Psoas muscle (tissue), 7 donors: ENCODE measurements at regions not wholly inside any gene's neighbourhood (a gene's known extent, or its start where the extent isn't known, plus 50 kb on each side); places are given as distances from the start of the nearest gene placed in this dataset.
"Not testable (repeated sequence)": the region's sequence is repeated elsewhere in the genome, so short reads cannot be mapped to it uniquely, and the experiment has no call there.

Source experiments
- ATAC-seq, 4 donors: fragments of 200-7000 bp; cut with Tn5 transposase; one replicate each; pipeline ENCODE4 v1.9.1; 2020; ENCODE audit warnings: moderate library complexity in 3 of 4, mild to moderate bottlenecking in 2 of 4
- DNase-seq, 2 donors: peaks; one replicate each; pipeline ENCODE4 v3.0.0-alpha.2; 2020
- H3K27ac ChIP-seq: fragments of 200-600 bp; one replicate; pipeline ENCODE4 v1.8.0; 2022
- H3K27me3 ChIP-seq, 3 donors: fragments of 200-600 bp in 1 of 3; one replicate each; pipeline versions ENCODE4 v1.6.1 to v1.8.0; 2013 to 2022; ENCODE audit warnings: low read length in 2 of 3, mild to moderate bottlenecking in 2 of 3, moderate library complexity in 1 of 3; ENCODE audit not compliant: insufficient read depth in 3 of 3
- H3K36me3 ChIP-seq, 2 donors: fragments of 200-600 bp in 1 of 2; one replicate each; pipeline versions ENCODE4 v1.6.1 to v1.8.0; 2013 to 2022; ENCODE audit warnings: low read depth in 1 of 2, mild to moderate bottlenecking in 1 of 2, moderate library complexity in 1 of 2; ENCODE audit not compliant: insufficient read depth in 1 of 2
- H3K4me1 ChIP-seq: fragments of 200-600 bp; one replicate; pipeline ENCODE4 v1.8.0; 2022
- H3K4me3 ChIP-seq: fragments of 200-600 bp; one replicate; pipeline ENCODE4 v1.8.0; 2022; ENCODE audit warnings: mild to moderate bottlenecking
- H3K9me3 ChIP-seq: fragments of 200-600 bp; one replicate; pipeline ENCODE4 v1.8.0; 2022
- CTCF ChIP-seq: fragments of 200-600 bp; IDR thresholded peaks from one replicate; pipeline ENCODE4 v1.8.0; 2022; ENCODE audit warnings: antibody characterized with exemption
- WGBS, 3 donors: extraction: QIAGEN DNeasy Blood & Tissue Kit; methylation state at CpG; one replicate each; pipeline versions ENCODE4 v1.1.6 to v1.1.7; 2013; 5-methylcytosine and 5-hydroxymethylcytosine counted together
- intact Hi-C, 2 donors: fragments of 100-400 bp; cut with DNase I; formaldehyde crosslinking; loops; one replicate each; pipeline versions ENCODE4 v1.11.0 to v1.14.2; 2022
- donor health status: healthy with polysubstance abuse.
- donor health status: DM: no; HTN: no; CAD: no; lungs with moderate emphysema.
- donor health status: Bipolar disorder and iron deficiency.
- donor health status: healthy.
- donor health status: DM: yes; HTN: yes; CAD: no.
- donor health status: DM: no; HTN: no; CAD: no.
- donor health status: DM: yes; HTN: yes; CAD: no.

DNA sequence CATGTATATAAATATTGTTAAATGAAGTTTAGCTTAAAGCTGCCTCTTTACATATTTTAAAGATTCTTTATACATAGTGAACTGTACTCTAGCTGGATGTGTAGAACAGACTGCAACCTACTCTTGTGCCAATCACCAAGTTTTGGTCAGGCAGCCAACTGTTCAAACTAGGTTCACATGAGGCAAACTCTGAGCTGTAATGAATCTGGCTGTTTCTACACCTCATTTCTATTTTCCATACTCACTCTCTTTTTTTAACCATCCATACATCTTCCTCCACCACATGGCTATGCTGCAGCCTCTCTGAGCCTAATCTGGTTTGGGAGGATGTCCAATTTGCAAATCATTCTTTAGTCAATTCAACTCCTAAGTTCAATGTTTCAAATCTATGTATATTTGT lies 974.8 kb downstream of the CNTNAP5 start:
- no peak for DNase-seq
- Histone ChIP-seq H3K4me1 (no peaks in the 10 kb centered on the region), H3K9me3 (no peaks in the 10 kb centered on the region), H3K36me3 (no peaks in the 10 kb centered on the region), H3K27me3 (no peaks in the 10 kb centered on the region), H3K27ac (no peak overlapping the region), H3K4me3 (no peak overlapping the region)
- ATAC-seq: no peak
- TF ChIP-seq CTCF: no peak
- intact Hi-C loops: no loop called here

DNA sequence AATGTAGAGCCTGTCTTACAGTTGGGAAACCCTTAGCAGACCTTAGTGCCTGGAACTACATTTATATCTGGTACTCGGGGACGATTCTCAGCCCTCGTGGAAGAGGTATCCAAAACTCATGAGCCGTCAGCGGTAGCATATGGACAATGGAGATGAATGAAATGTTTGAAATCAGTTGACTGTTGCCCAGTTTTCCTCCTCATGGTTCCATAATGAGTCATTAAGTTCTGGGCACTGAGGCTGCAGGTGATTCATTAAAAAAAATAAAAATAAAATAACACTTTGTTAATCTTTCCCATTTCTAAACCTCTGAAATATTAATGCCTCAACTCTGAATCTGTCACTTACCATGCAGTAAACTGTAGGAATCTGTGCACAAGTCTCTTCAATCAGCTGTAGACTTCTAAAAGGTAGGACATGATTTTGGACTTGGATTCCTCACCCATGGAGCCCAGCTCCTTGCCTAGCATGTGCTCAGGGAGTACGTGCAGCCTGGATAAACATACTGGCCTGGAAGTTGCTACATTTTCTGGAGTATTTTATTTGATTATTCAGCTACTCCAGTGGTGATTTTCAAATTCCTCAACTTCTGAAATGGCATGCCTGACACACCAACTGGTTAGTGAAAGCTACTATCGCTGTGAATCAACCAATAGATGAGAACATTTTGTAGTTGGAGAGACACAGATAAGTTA lies 979.2 kb downstream of the CNTNAP5 start:
- no peaks in the 10 kb centered on the region for H3K9me3 ChIP-seq
- no peaks in the 10 kb centered on the region for H3K4me1 ChIP-seq
- H3K4me3 ChIP-seq: no peak overlapping the region
- ATAC-seq (no peak), DNase-seq (no peak)
- intact Hi-C loops: no loop called here
- 81 to 85% (median 84%) methylated on average over 7 of the region's 7 CpGs for WGBS, 3 donors
- H3K36me3 ChIP-seq: no peaks in the 10 kb centered on the region
- H3K27ac ChIP-seq: no peak overlapping the region
- H3K27me3 ChIP-seq: no peaks in the 10 kb centered on the region
- TF ChIP-seq CTCF: no peak

GRCh38 chr2:125006676-125007075 lies 981.6 kb downstream of the CNTNAP5 start:
- Histone ChIP-seq H3K27ac (no peak overlapping the region), H3K4me1 (no peaks in the 10 kb centered on the region), H3K36me3 (no peaks in the 10 kb centered on the region), H3K4me3 (no peak overlapping the region), H3K27me3 (no peaks in the 10 kb centered on the region), H3K9me3 (no peaks in the 10 kb centered on the region)
- intact Hi-C loops: no loop called here
- 56 to 73% (median 66%) methylated on average over 4 of the region's 4 CpGs for WGBS, 3 donors
- no peak for ATAC-seq
- no peak for TF ChIP-seq CTCF
- DNase-seq: no peak

- ATAC-seq, intact Hi-C loops, DNase-seq, H3K9me3 ChIP-seq, H3K4me3 ChIP-seq, H3K4me1 ChIP-seq, H3K36me3 ChIP-seq, H3K27me3 ChIP-seq, H3K27ac ChIP-seq: not testable (repeated sequence)
- 79 to 83% (median 80%) methylated on average over 4 of the region's 4 CpGs for WGBS, 3 donors
Measured at GRCh38 chr2:125028721-125029120, 1003.6 kb downstream of the CNTNAP5 start.

DNA sequence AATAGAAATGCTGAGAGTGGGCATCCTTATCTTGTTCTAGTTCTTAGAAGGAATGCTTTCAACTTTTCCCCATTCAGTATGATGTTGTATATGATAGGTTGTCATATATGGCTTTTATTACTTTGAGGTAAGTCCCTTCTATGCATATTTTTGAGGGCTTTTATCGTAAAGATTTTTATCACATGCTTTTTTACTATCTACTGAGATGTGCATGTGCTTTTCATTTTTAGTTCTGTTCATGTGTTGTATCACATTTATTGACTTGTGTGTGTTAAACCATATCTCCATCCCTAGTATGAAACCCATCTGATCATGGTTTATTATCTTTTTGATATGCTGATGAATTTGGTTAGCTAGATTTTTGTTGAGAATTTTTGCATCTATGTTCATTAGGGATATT lies 1008.8 kb downstream of the CNTNAP5 start:
- no peak overlapping the region for H3K4me3 ChIP-seq
- no peaks in the 10 kb centered on the region for H3K36me3 ChIP-seq
- no peak for TF ChIP-seq CTCF
- H3K27me3 ChIP-seq: no peaks in the 10 kb centered on the region
- DNase-seq: no peak
- H3K9me3 ChIP-seq: no peaks in the 10 kb centered on the region
- H3K4me1 ChIP-seq: no peaks in the 10 kb centered on the region
- 76 to 95% (median 86%) methylated on average over 1 of the region's 1 CpG for WGBS, 3 donors
- intact Hi-C loops: no loop called here
- no peak for ATAC-seq
- H3K27ac ChIP-seq: no peak overlapping the region
